Left renal cortex interstitium (tissue), 4 donors: ENCODE measurements at regions not wholly inside any gene's neighbourhood (a gene's known extent, or its start where the extent isn't known, plus 50 kb on each side); places are given as distances from the start of the nearest gene placed in this dataset.

Source experiments
- DNase-seq, 4 donors: peaks; one replicate each; pipeline ENCODE4 v3.0.0-alpha.2; 2013; ENCODE audit warnings: low read depth in 4 of 4, low spot score in 2 of 4, missing footprints in 1 of 4

GRCh38 chr16:22754577-22754976, 59.4 kb upstream of the HS3ST2 start:
- no peak for DNase-seq

GRCh38 chr16:22757202-22757601, 56.8 kb upstream of the HS3ST2 start:
- DNase-seq: no peak

GRCh38 chr16:22762486-22762885, 51.5 kb upstream of the HS3ST2 start:
- no peak for DNase-seq

- DNase-seq: no peak
Observed at GRCh38 chr16:22763437-22764080, 50.4 kb upstream of the HS3ST2 start.
